K562 (cell line): ENCODE measurements at regions not wholly inside any gene's neighbourhood (a gene's known extent, or its start where the extent isn't known, plus 50 kb on each side); places are given as distances from the start of the nearest gene placed in this dataset.
"Not testable (repeated sequence)": the region's sequence is repeated elsewhere in the genome, so short reads cannot be mapped to it uniquely, and the experiment has no call there.

Source experiments
- ATAC-seq: fragments of 200-7000 bp; cut with Tn5 transposase; 3 replicates; pipeline ENCODE4 v1.9.1; 2020; ENCODE audit warnings: moderate library complexity
- BruUV-seq: library from RNA; stranded (reverse); fragments of 400-500 nt; replicated peaks from 2 replicates; lab custom pipeline; 2021; lab: Mats Ljungman, UMichigan
- CTCF ChIA-PET: fragments of 300-600 bp; formaldehyde crosslinking; extraction: SDS; loops from one replicate; lab custom pipeline; 2021; ENCODE audit warnings: low intra/inter-chr PET ratio; lab: Yijun Ruan, JAX
- POLR2A ChIA-PET: fragments of 300-600, 350-650 bp; sonication (Branson Sonifier 250); formaldehyde crosslinking; extraction: SDS; loops from one replicate; lab custom pipeline; 2021; ENCODE audit warnings: antibody characterized with exemption, inconsistent platforms; lab: Yijun Ruan, JAX
- DNase-seq, 4 experiments: peaks; one replicate each; pipeline versions ENCODE4 v3.0.0 to v3.0.0-alpha.2; 2011 to 2018; ENCODE audit warnings: low spot score in 3 of 4, mixed read lengths in 3 of 4; ENCODE audit errors: extremely low read depth in 1 of 4
- FAIRE-seq: peaks from 2 replicates; lab custom pipeline; 2011; peaks lifted over from hg19 to GRCh38; lab: Jason Lieb, UNC
- H2AFZ ChIP-seq: 2 replicates; pipeline ENCODE4 v1.6.0; 2011; ENCODE audit warnings: low read depth, low read length, control low read depth, inconsistent platforms
- H3K27ac ChIP-seq: fragments of 200-600 bp; 3 replicates; pipeline ENCODE4 v1.8.0; 2011; ENCODE audit warnings: low read depth, mild to moderate bottlenecking, control low read depth, inconsistent platforms, low read length, moderate library complexity, mixed read lengths; ENCODE audit errors: extremely low read depth
- H3K27me3 ChIP-seq, 2 experiments: fragments of 300-600 bp in 1 of 2; 2 replicates in 1 of 2; 3 replicates in 1 of 2; pipeline versions ENCODE4 v1.6.0 to v1.8.0; 2011; ENCODE audit warnings: inconsistent platforms in 2 of 2, low read length in 2 of 2, mild to moderate bottlenecking in 1 of 2, mixed read lengths in 1 of 2, moderate library complexity in 1 of 2; ENCODE audit not compliant: control insufficient read depth in 2 of 2, insufficient read depth in 2 of 2
- H3K36me3 ChIP-seq: fragments of 300-600 bp; 3 replicates; pipeline ENCODE4 v1.8.0; 2011; ENCODE audit warnings: mild to moderate bottlenecking, low read length, inconsistent platforms; ENCODE audit not compliant: control insufficient read depth, insufficient read depth
- H3K4me1 ChIP-seq, 2 experiments: fragments of 200-600 bp in 1 of 2; replicated peaks in 1 of 2; 2 replicates in 1 of 2; 3 replicates in 1 of 2; pipeline versions ENCODE4 v1.5.1 to v1.8.0; 2011; ENCODE audit warnings: inconsistent platforms in 2 of 2, low read length in 2 of 2, mild to moderate bottlenecking in 1 of 2, mixed read lengths in 1 of 2, moderate library complexity in 1 of 2; ENCODE audit not compliant: control insufficient read depth in 2 of 2, insufficient read depth in 2 of 2
- H3K4me2 ChIP-seq: 2 replicates; pipeline ENCODE4 v1.6.1; 2011; ENCODE audit warnings: low read length, control low read depth, inconsistent platforms, mixed read lengths; ENCODE audit not compliant: insufficient read depth
- H3K4me3 ChIP-seq: fragments of 200-600 bp; sonication (generic), shearing (Covaris generic); 2 replicates; pipeline ENCODE4 v1.5.1; 2016; ENCODE audit warnings: control low read depth, inconsistent platforms
- H3K79me2 ChIP-seq: fragments of 200-600 bp; 3 replicates; pipeline ENCODE4 v1.8.0; 2011; ENCODE audit warnings: low read length, inconsistent platforms; ENCODE audit not compliant: control insufficient read depth, insufficient read depth
- H3K9ac ChIP-seq, 2 experiments: 2 replicates each; pipeline versions ENCODE4 v1.6.0 to v1.6.1; 2011; ENCODE audit warnings: low read depth in 2 of 2, low read length in 2 of 2, control low read depth in 1 of 2, inconsistent platforms in 1 of 2, mild to moderate bottlenecking in 1 of 2, mixed read lengths in 1 of 2; ENCODE audit not compliant: insufficient read depth in 1 of 2
- H3K9me1 ChIP-seq: one replicate; pipeline ENCODE4 v1.6.0; 2011; ENCODE audit warnings: inconsistent platforms, mild to moderate bottlenecking, low read length, moderate library complexity; ENCODE audit not compliant: control insufficient read depth, insufficient read depth
- H3K9me3 ChIP-seq: replicated peaks from 2 replicates; pipeline ENCODE4 v1.5.1; 2011; ENCODE audit warnings: low read depth, low read length, inconsistent platforms; ENCODE audit not compliant: control insufficient read depth, insufficient read depth
- H4K20me1 ChIP-seq: replicated peaks from 2 replicates; pipeline ENCODE4 v1.6.1; 2011; ENCODE audit warnings: low read length, inconsistent platforms, mixed read lengths; ENCODE audit not compliant: control insufficient read depth, insufficient read depth
- ETV1 ChIP-seq: fragments of 450-650 bp; conservative IDR thresholded peaks from 2 replicates; pipeline ENCODE4 v1.6.1; 2016; ENCODE audit warnings: missing genetic modification characterization, control low read depth, low read depth, missing compliant biosample characterization
- RBM17 ChIP-seq: fragments of 200-400 bp; formaldehyde crosslinking; IDR thresholded peaks from 2 replicates; pipeline ENCODE4 v1.6.1; 2017; ENCODE audit warnings: low read depth, mild to moderate bottlenecking, low read length, borderline replicate concordance
- SLC30A9 ChIP-seq: fragments of 250-450 bp; sonication (Bioruptor Pico); IDR thresholded peaks from 2 replicates; pipeline ENCODE4 v1.8.0; 2022; ENCODE audit warnings: mild to moderate bottlenecking, moderate library complexity
- TEAD2 ChIP-seq: fragments of 450-650 bp; IDR thresholded peaks from 2 replicates; pipeline ENCODE4 v1.6.1; 2016; ENCODE audit warnings: missing genetic modification characterization, control low read depth, missing compliant biosample characterization
- ZNF146 ChIP-seq: IDR thresholded peaks from one replicate; pipeline ENCODE4 v1.6.1; 2018; ENCODE audit warnings: missing compliant biosample characterization; ENCODE audit not compliant: unreplicated experiment
- ZNF224 ChIP-seq: sonication (generic); formaldehyde crosslinking; IDR thresholded peaks from 2 replicates; pipeline ENCODE4 v1.8.0; 2022; ENCODE audit warnings: mild to moderate bottlenecking, missing genetic modification reagents
- ZNF696 ChIP-seq: fragments of 250-450 bp; sonication (Bioruptor Pico); conservative IDR thresholded peaks from 2 replicates; pipeline ENCODE4 v1.4.0; 2020; ENCODE audit warnings: mild to moderate bottlenecking, moderate library complexity
- WGBS: fragments of 100-300 bp; shearing (Covaris generic); methylation state at CpG from one replicate; pipeline ENCODE4 v1.1.6; 2016; ENCODE audit warnings: low coverage, mixed read lengths; ENCODE audit not compliant: insufficient coverage; ENCODE audit errors: missing lambda C conversion rate; 5-methylcytosine and 5-hydroxymethylcytosine counted together
- in situ Hi-C: fragments of 300-500 bp; cut with MboI; formaldehyde crosslinking; loops from 4 replicates; pipeline ENCODE4 v1.15.0; 2018; ENCODE audit warnings: inconsistent platforms, mixed read lengths
- intact Hi-C: fragments of 100-400 bp; cut with micrococcal nuclease; formaldehyde crosslinking; loops from 2 replicates; pipeline ENCODE4 v1.14.2; 2022
- TF ChIP-seq, protein P1 (sequence below): sonication (generic); formaldehyde crosslinking; IDR thresholded peaks from 2 replicates; pipeline ENCODE4 v1.8.0; 2022; ENCODE audit warnings: missing genetic modification reagents, mild to moderate bottlenecking, moderate library complexity, borderline replicate concordance

DNA sequence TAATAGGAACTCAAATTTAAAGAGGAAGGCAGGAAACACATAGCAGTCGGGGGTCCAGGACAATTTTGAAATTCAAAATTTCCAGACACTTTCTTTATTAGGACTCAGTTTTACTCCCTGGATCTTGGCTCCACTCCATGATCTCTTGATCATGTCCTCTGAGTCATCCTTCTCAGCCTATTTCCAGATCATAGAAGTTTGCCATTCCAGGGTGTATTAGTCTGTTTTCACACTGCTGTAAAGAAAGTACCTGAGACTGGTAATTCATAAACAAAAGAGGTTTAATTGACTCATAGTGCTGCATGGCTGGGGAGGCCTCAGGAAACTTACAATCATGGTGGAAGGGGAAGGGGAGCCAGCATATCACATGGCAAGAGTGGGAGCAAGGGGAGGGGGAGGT, 564.7 kb upstream of the ACTRT1 start (continued):
- no peak for TF ChIP-seq TEAD2 (tag)
- TF ChIP-seq ETV1 (tag): no peak
- TF ChIP-seq ZNF696 (CRISPR knock-in tag): no peak
- TF ChIP-seq ZNF224 (CRISPR knock-in tag): no peak
- TF ChIP-seq, protein P1, sequence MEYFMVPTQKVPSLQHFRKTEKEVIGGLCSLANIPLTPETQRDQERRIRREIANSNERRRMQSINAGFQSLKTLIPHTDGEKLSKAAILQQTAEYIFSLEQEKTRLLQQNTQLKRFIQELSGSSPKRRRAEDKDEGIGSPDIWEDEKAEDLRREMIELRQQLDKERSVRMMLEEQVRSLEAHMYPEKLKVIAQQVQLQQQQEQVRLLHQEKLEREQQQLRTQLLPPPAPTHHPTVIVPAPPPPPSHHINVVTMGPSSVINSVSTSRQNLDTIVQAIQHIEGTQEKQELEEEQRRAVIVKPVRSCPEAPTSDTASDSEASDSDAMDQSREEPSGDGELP: no peak
- TF ChIP-seq RBM17: no peak
- no peak for TF ChIP-seq ZNF146 (CRISPR knock-in tag)
- TF ChIP-seq SLC30A9: no peak
- TF ChIP-seq, all 486 proteins: peak for 0

DNA sequence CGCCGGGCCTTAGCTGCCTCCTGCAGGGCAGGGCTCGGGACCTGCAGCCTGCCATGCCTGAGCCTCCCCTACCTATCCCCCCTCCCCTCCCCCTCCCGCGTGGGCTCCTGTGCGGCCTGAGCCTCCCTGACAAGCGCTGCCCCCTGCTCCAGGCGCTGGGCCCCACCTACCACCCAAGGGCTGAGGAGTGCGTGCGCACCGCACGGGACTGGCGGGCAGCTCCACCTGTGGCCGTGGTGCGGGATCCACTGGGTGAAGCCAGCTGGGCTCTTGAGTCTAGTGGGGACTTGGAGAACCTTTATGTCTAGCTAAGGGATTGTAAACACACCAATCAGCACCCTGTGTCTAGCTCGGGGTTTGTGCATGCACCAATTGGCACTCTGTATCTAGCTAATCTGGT, 554.6 kb upstream of the ACTRT1 start:
- H3K27ac ChIP-seq, H4K20me1 ChIP-seq, H3K4me2 ChIP-seq, H2AFZ ChIP-seq, H3K4me3 ChIP-seq, H3K9me1 ChIP-seq, intact Hi-C loops, ATAC-seq, BruUV-seq, H3K9ac ChIP-seq, H3K9me3 ChIP-seq, H3K36me3 ChIP-seq, H3K4me1 ChIP-seq, POLR2A ChIA-PET, FAIRE-seq, in situ Hi-C loops, H3K79me2 ChIP-seq, DNase-seq, CTCF ChIA-PET, H3K27me3 ChIP-seq: not testable (repeated sequence)
- WGBS: 8% methylated on average over 8 of the region's 16 CpGs

DNA sequence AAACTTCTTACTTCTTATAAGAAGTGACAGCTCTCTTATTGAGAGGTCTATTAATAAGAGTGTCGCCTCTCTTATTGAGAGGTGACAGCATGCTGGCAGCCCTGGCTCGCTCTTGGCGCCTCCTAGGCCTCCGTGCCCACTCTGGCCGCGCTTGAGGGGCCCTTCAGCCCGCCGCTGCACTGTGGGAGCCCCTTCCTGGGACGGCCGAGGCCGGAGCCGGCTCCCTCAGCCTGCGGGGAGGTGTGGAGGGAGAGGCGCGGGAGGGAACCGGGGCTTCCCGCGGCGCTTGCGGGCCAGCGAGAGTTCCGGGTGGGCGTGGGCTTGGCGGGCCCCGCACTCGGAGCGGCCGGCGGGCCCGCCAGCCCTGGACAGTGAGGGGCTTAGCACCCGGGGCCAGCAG, 554.2 kb upstream of the ACTRT1 start:
- H3K4me3 ChIP-seq, H3K4me2 ChIP-seq, ATAC-seq, in situ Hi-C loops, H3K79me2 ChIP-seq, H3K9me1 ChIP-seq, CTCF ChIA-PET, H3K27ac ChIP-seq, H3K36me3 ChIP-seq, H3K9me3 ChIP-seq, H3K27me3 ChIP-seq, H4K20me1 ChIP-seq, H2AFZ ChIP-seq, POLR2A ChIA-PET, DNase-seq, FAIRE-seq, intact Hi-C loops, BruUV-seq, H3K4me1 ChIP-seq, H3K9ac ChIP-seq: not testable (repeated sequence)
- 0% methylated on average over 24 of the region's 31 CpGs for WGBS
